GM04503 (cell line): ENCODE measurements at regions not wholly inside any gene's neighbourhood (a gene's known extent, or its start where the extent isn't known, plus 50 kb on each side); places are given as distances from the start of the nearest gene placed in this dataset.
"Not testable (repeated sequence)": the region's sequence is repeated elsewhere in the genome, so short reads cannot be mapped to it uniquely, and the experiment has no call there.

Source experiments
- DNase-seq: peaks from one replicate; pipeline ENCODE4 v3.0.0-alpha.2; 2012; ENCODE audit warnings: low read depth

DNA sequence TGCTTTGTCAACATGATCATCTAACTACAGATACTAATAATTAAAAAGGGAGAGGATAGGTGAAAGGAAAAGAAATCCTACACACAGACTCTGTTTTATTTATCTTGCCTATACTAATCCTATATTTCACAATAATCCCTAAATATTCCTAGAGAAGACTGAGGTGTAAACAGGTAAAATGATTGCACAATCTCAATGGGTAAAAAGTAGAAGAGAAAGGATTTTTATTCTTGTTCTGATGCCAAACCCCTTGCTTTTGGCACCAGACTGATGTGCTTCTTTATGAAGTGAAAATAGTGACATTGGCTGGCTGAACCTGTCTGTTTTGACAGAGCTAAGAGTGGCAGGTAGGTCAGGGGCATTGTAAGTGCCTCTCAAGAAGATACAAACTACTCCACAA lies 101.9 kb upstream of the ZPLD1 start:
- DNase-seq = no peak

DNA sequence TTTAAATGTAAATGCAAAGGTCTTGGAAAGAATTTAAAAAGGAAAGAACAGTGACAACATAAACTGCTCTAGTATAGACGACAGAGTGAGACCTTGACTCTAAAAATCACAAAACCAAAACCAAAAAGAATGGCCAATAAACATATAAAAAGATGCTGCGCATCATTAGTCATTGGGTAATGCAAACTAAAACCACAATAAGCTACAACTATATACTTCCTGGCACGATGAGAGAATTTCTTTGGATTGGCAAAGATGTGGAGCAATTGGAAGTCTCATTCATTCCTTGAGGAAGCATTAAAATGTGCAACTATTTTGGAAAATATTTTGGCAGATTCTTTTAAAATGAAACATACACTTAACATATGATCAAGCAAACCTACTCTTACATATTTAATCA lies 98.7 kb upstream of the ZPLD1 start:
- no peak for DNase-seq

DNA sequence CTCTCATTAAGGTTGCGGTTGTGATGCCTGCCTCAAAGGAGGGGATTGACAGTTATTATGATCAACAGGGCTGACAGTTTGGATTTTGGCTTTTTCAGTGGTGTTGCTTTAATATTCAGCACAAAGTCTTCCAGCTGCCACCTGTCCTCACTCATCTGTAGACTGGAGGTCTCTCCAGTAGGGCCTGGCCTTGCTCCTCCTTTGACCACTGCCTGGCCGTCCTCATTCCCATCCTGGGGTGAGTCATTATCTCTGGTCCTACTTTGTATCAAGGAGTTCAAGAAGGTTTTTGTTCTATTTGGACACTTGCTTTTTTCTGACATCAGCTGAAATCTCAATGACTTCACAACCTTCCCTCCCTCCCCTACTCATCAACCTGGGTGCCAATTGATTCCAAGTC lies 95.1 kb upstream of the ZPLD1 start:
- DNase-seq = no peak

DNA sequence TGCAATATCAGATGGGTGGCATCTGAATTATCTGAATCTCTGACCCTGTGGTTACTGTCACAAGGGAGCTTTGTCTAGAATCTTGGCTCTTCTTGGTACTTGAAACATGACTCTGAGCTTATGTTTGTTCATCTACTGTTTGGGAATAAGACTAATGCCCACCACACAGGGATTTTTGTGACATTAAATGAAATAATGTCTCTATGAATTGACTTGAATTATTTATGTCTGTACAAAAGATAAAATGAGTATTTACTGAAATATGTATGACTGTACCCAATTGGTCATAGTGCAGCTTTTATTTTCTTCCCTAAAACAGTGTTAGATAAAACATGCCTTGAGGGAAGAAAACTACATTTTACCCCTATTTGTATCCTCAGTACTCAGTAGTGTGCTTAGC lies 87.9 kb upstream of the ZPLD1 start:
- no peak for DNase-seq

DNA sequence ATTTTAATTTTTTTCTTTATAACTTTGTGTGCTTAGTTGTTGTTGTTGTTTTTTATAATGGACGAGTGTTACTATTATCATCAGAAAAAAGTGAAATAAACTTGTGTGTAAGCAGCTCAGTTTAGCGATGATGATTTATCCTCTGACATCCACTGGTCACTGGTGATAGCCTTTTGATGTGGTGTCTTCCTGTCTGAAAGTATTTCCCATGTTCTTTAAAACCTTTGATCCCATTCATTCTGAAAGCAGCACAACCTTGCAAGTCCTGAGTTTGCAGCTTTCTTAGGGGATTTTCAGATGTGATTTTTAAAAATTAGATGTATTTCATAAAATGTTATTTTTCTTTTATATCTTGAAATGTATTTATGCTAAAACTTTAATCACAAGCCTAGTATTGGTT lies 85.9 kb upstream of the ZPLD1 start:
- no peak for DNase-seq

DNA sequence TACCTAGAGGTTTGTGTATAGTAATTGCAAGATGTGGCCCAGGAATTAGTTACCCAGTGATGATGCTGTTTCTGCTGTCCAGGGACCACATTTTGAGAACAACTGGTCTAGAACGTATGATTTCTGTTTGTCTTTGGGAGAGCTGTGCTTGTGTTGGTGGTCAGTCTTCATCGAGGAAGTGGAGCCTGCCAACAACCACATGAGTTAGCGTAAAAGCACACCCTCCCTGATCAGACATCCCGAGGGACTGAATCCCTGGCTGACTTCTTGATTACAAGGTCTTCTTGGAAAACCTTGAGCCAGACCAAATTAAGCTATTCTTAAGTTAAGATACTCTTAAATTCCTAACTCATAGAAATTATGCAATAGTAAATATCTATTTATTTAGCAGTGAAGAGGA lies 81.7 kb upstream of the ZPLD1 start:
- no peak for DNase-seq

DNA sequence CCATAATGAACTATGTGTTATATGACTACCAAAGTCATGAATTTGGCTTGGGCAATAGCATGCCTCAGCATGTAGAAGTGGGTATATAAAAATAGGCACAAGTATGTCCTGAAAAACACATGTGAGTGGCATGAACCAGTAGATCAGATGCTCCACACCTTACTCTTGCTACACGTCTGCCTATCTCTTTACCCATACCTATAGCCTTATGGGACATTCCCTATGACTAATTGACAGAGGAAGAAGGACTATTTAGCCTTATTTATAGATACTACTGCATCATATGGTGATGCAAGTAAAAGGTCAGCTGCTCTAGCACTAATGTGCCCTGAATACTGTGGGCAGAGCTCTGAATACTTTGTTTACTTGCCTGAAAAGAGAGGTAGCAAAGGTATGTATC lies 81.0 kb upstream of the ZPLD1 start:
- DNase-seq = no peak

DNA sequence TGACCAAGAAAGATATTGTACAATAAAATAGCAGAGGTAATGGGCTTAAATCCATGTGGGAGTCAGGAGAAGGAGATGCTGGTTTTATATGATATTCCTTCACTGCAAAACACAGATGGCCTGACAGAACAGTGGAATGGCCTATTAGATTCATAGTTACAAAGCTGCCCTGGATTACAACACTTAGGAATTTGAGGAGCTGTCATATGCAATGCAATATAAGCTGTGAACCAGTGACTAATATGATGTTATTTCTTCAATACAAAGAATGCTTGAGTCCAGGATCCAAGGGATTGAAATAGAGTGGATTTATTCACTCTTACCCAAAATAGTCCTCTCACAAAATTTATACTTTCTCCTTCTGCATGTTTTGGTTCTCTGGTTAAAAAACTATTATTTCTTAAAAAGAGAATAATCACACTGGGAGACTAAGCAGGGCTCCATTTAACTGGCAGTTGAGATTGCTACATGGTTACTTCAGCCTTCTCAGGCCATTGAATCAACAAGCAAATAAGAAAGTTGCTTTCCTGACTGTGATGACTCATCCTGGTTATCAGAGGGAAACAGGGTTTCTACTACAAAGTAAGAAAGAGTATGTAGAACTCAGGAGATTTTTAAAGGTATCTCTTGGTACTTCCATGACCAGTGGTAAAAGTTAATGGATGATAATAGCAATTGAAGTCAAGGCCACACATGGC lies 79.8 kb upstream of the ZPLD1 start:
- DNase-seq = no peak

DNA sequence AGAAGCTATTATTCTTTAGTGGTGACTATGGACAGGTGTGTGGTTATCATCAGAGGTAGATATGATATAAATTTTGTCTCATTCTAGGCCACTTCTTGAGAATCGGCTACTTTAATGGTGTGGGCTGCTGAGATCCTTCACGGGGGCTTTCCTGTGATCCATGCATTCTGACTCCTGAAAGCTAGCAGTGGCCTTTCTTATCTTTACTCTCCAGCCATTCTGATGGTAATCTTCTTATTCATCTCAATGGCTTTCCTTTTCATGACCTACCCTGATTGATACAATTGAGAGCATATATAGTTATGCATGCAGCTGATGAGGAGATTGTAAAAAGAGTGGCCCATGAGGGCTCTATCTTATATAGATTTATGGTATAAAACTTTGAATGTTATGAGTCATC lies 78.3 kb upstream of the ZPLD1 start:
- DNase-seq = no peak

DNA sequence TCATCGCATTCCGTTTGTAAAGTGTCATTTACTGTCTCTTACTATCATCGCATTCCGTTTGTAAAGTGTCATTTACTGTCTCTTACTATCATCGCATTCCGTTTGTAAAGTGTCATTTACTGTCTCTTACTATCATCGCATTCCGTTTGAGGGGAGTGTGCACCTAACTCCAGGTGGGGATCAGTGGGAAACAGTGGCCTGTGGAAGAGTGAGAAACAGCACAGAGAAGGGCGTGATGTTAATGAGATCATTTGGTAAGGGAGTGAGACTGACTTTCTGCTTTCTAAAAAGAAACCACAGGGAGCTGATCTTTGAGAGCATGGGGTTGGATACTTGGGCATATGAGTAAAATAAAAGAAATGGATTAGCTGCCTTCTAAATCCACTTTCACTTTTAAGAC lies 77.5 kb upstream of the ZPLD1 start:
- DNase-seq = not testable (repeated sequence)

DNA sequence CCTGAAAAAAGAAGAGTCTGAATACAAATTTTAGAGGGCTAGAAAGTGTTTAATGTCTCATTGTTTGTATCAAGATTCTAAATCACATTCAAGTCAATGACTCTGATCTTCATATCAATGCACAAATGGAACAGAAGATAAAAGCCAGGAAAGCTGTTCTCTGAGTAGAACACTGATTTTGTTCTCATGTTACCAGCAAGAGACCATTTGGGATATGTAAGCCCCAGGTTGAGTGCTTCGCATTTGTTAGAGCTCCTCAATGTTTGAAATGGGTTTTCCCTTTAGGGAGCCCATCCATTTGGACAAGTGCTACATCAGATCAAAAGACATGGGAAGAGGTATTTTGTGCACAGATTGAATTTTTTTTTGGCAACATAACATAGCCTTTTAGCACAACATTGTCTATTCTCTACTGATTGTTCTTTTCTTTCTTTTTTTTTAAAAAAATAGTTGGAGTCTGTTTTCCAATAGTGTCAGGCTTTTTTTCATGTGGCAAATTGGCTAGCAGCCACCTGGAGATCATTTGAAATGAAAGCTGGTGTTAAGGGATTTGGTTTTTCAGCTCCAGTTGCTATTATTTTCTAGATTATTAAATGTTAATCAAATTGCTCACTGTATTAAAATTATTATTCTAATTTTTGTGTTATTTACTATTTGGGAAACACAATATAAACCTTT lies 74.5 kb upstream of the ZPLD1 start:
- no peak for DNase-seq

DNA sequence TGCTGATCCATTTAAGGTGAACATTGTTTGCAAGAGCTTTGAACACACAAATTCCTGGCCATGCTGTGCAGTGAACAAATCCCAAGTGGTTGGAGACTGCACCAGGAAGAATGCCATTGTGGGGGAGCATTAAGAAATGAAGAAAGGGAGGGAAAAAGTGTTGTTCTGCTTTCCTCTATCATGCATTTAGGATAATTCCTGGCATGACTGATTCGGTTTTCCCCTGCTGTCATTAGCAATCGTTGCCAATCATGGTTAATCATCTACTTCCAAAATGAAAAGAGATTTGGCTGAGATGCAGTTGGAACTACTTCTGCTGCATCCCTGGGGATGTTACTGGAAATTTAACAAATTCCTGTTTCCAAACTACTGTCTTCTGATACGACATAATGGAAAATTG lies 73.7 kb upstream of the ZPLD1 start:
- DNase-seq = no peak

DNA sequence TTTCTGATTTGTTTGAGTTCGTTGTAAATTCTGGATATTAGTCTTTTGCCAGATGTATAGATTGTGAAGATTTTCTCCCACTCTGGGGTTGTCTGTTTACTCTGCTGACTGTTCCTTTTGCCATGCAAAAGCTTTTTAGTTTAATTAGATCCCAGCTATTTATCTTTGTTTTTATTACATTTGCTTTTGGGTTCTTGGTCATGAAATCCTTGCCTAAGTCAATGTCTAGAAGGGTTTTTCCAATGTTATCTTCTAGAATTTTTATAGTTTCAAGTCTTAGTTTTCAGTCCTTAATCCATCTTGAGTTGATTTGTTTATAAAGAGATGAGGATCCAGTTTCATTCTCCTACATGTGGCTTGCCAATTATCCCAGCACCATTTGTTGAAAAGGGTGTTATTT lies 68.7 kb upstream of the ZPLD1 start:
- DNase-seq = not testable (repeated sequence)

DNA sequence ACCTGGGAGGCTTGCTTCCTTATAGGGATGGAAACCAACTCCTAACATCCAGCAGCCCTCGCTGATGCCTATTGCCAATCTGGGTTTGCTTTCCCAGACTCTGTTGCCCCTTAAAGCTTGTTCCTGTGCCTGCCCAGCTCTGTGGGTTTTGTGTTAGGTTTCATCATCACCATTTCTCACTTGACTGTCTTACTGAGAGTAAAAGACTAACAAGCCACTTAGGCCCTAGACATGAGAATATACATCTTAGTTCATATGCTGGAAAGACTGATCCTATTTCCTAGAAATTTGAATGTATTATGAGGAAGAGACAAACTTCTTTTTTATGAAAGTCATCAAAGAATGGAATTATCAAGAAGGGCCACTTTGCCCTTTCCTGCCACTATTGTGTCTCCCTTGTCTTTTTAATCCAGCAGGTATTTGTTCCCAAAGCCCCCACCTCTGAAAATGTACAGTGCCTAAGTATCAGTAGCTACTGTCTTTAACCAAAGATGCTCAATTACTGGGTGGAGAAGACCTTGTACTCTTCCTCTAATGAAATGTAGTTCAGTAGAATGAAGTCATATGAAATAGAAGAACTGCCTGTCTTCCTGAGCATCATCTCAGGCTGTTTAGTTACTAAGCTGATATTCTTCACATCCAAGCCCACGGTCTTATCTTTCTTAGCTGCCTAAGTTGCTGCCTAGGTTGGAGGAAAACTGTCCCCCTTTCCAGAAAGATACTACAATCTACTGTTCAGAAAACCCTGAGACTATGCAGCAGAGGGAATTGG lies 59.8 kb upstream of the ZPLD1 start:
- DNase-seq = no peak

DNA sequence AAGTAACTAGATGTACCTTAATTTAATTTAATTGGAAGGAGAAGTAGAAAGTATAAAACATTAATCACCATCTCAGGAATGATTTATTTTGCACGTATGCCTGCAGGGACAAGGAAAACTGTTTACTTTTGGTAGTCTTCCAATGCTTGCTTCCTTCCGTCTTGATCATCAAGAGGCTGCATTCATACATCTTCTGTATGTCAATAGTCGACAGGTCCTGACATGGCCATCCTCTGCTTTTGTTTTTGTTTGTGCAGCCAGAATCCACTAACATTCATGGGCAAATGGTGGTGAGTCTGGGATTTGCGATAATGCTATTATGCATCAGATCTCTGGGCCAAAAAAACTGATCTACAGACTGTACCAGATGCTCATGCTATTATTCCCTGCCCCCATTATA lies 56.6 kb upstream of the ZPLD1 start:
- no peak for DNase-seq

DNA sequence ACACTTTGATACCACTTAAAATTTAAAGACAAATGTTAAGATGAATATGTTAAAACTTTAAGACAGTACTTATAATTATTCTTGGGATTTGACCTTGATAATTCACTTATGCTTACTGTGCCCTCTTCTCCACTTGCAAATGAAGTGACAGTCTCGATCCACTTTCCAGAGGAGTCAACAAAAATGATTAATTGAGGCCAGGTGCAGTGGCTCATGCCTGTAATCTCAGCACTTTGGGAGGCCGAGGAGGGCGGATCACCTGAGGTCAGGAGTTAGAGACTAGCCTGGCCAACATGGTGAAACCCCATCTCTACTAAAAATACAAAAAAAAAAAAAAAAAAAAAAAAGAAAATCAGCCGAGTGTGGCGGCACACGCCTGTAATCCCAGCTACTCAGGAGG lies 52.6 kb upstream of the ZPLD1 start:
- not testable (repeated sequence) for DNase-seq
